PC-3 (cell line): ENCODE measurements at regions not wholly inside any gene's neighbourhood (a gene's known extent, or its start where the extent isn't known, plus 50 kb on each side); places are given as distances from the start of the nearest gene placed in this dataset.

Source experiments
- ATAC-seq: fragments of 200-7000 bp; cut with Tn5 transposase; 2 replicates; pipeline ENCODE4 v1.9.1; 2020; ENCODE audit warnings: mild to moderate bottlenecking, moderate library complexity
- BruUV-seq: library from RNA; stranded (reverse); fragments of 400-500 nt; replicated peaks from 2 replicates; lab custom pipeline; 2021; lab: Mats Ljungman, UMichigan
- CTCF ChIA-PET: fragments of 300-600 bp; sonication (Branson Sonifier 250); formaldehyde crosslinking; loops from one replicate; lab custom pipeline; 2022; ENCODE audit warnings: antibody characterized with exemption; lab: Charles Lee
- POLR2A ChIA-PET: fragments of 300-600 bp; sonication (Branson Sonifier 250); formaldehyde crosslinking; loops from one replicate; lab custom pipeline; 2022; ENCODE audit warnings: antibody characterized with exemption; ENCODE audit not compliant: unreplicated experiment; lab: Charles Lee
- DNase-seq: peaks from one replicate; pipeline ENCODE4 v3.0.0-alpha.2; 2015
- H2AFZ ChIP-seq: fragments of 300-600 bp; sonication (generic); 2 replicates; pipeline ENCODE4 v1.6.0; 2016; ENCODE audit warnings: antibody characterized with exemption, low read length
- H3F3A ChIP-seq: fragments of 300-600 bp; sonication (generic); one replicate; pipeline ENCODE4 v1.6.0; 2017; ENCODE audit warnings: antibody characterized with exemption, low read length, control low read depth, mild to moderate bottlenecking; ENCODE audit not compliant: unreplicated experiment
- H3K27ac ChIP-seq: fragments of 300-600 bp; sonication (generic); 2 replicates; pipeline ENCODE4 v1.5.1; 2016; ENCODE audit warnings: mild to moderate bottlenecking, low read length
- H3K27me3 ChIP-seq: fragments of 300-600 bp; sonication (generic); 2 replicates; pipeline ENCODE4 v1.6.1; 2016; ENCODE audit warnings: low read length, mixed read lengths
- H3K36me3 ChIP-seq: fragments of 300-600 bp; sonication (generic); 2 replicates; pipeline ENCODE4 v1.6.1; 2016; ENCODE audit warnings: low read depth, mixed run types, low read length, mixed read lengths
- H3K4me1 ChIP-seq: fragments of 300-600 bp; sonication (generic); 2 replicates; pipeline ENCODE4 v1.5.1; 2016; ENCODE audit warnings: low read length; ENCODE audit not compliant: insufficient read depth
- H3K4me2 ChIP-seq: fragments of 300-600 bp; sonication (generic); 2 replicates; pipeline ENCODE4 v1.6.0; 2016; ENCODE audit warnings: low read length
- H3K4me3 ChIP-seq: fragments of 300-600 bp; sonication (generic); 2 replicates; pipeline ENCODE4 v1.5.1; 2016; ENCODE audit warnings: mild to moderate bottlenecking, low read length, mixed read lengths
- H3K79me2 ChIP-seq: fragments of 300-600 bp; sonication (generic); 2 replicates; pipeline ENCODE4 v1.6.1; 2017; ENCODE audit warnings: low read length, mixed read lengths
- H3K9ac ChIP-seq: fragments of 300-600 bp; sonication (generic); 2 replicates; pipeline ENCODE4 v1.6.0; 2016; ENCODE audit warnings: mild to moderate bottlenecking, low read length
- H3K9me2 ChIP-seq: fragments of 300-600 bp; sonication (generic); replicated peaks from 2 replicates; pipeline ENCODE4 v1.6.1; 2016; ENCODE audit warnings: mixed run types, low read length, mixed read lengths
- H3K9me3 ChIP-seq: fragments of 300-600 bp; sonication (generic); 2 replicates; pipeline ENCODE4 v1.6.1; 2016; ENCODE audit warnings: low read length, mixed read lengths
- H4K20me1 ChIP-seq: fragments of 300-600 bp; sonication (generic); 2 replicates; pipeline ENCODE4 v1.6.1; 2016; ENCODE audit warnings: low read length, mixed read lengths
- CTCF ChIP-seq: fragments of 300-600 bp; sonication (generic); conservative IDR thresholded peaks from 2 replicates; pipeline ENCODE4 v1.5.1; 2017; ENCODE audit warnings: antibody characterized with exemption, low read depth, mild to moderate bottlenecking, low read length
- EZH2 ChIP-seq: fragments of 300-600 bp; sonication (generic); IDR thresholded peaks from one replicate; pipeline ENCODE4 v1.6.1; 2017; ENCODE audit warnings: antibody characterized with exemption, mild to moderate bottlenecking, low read length; ENCODE audit not compliant: unreplicated experiment
- EZH2phosphoT487 ChIP-seq: fragments of 300-600 bp; sonication (generic); IDR thresholded peaks from 2 replicates; pipeline ENCODE4 v1.6.1; 2018; ENCODE audit warnings: mild to moderate bottlenecking, antibody characterized with exemption, low read length, borderline replicate concordance
- intact Hi-C: fragments of 100-400 bp; cut with micrococcal nuclease; formaldehyde crosslinking; loops from 2 replicates; pipeline ENCODE4 v1.9.0; 2023

- Histone ChIP-seq H3K9ac (no peak overlapping the region), H3K4me1 (peaks cover 20% of the 10 kb centered on the region), H3K9me3 (no peaks in the 10 kb centered on the region), H3K27ac (peak overlapping the region; percentile 56), H4K20me1 (no peaks in the 10 kb centered on the region), H3K9me2 (no peaks in the 10 kb centered on the region), H3K4me2 (peak overlapping the region; percentile 54), H3K4me3 (peak overlapping the region; percentile 1; the same call in 1 of the 2 replicates), H3K36me3 (peaks cover 5% of the 10 kb centered on the region; the same call in 1 of the 2 replicates), H2AFZ (peak overlapping the region; percentile 4; the same call in 1 of the 2 replicates), H3K79me2 (peaks cover 42% of the 10 kb centered on the region), H3F3A (no peaks in the 10 kb centered on the region), H3K27me3 (no peaks in the 10 kb centered on the region)
- DNase-seq, result no peak
- TSS peak; percentile 12 for BruUV-seq
- ATAC-seq, result peak; percentile 16
- ChIA-PET CTCF (no interaction called here), POLR2A (interaction anchor here (0.5 to 0.6 kb wide), 2 partner anchors 55 to 75 kb away, joined by 3 to 4 read pairs; partner anchors contain the start of gene VGLL4)
- intact Hi-C loops, result no loop called here
- TF ChIP-seq EZH2phosphoT487 (no peak), CTCF (no peak), EZH2 (no peak)
Measured at GRCh38 chr3:11698326-11699082, 54.8 kb upstream of the VGLL4 start.

GRCh38 chr3:11697701-11698100 lies 54.0 kb upstream of the VGLL4 start:
- BruUV-seq, result no TSS peak
- Histone ChIP-seq H4K20me1 (no peaks in the 10 kb centered on the region), H3K9ac (no peak overlapping the region), H3K9me3 (no peaks in the 10 kb centered on the region), H2AFZ (no peak overlapping the region), H3K79me2 (peaks cover 34% of the 10 kb centered on the region), H3K4me2 (no peak overlapping the region), H3K4me3 (no peak overlapping the region), H3K9me2 (no peaks in the 10 kb centered on the region), H3K36me3 (peaks cover 5% of the 10 kb centered on the region; the same call in 1 of the 2 replicates), H3K4me1 (peaks cover 20% of the 10 kb centered on the region), H3K27ac (no peak overlapping the region), H3F3A (no peaks in the 10 kb centered on the region), H3K27me3 (no peaks in the 10 kb centered on the region)
- ATAC-seq, result no peak
- DNase-seq, result no peak
- CTCF ChIA-PET, result no interaction called here
- POLR2A ChIA-PET, result no interaction called here
- TF ChIP-seq EZH2phosphoT487, result no peak
- TF ChIP-seq CTCF, result no peak
- no peak for TF ChIP-seq EZH2
- intact Hi-C loops, result no loop called here

GRCh38 chr3:11696054-11696453 lies 52.3 kb upstream of the VGLL4 start:
- H3K9me3 ChIP-seq, result no peaks in the 10 kb centered on the region
- no peak overlapping the region for H3K27ac ChIP-seq
- H3K79me2 ChIP-seq, result peaks cover 32% of the 10 kb centered on the region
- H3K4me2 ChIP-seq, result no peak overlapping the region
- H3K27me3 ChIP-seq, result no peaks in the 10 kb centered on the region
- DNase-seq (no peak), ATAC-seq (no peak)
- TF ChIP-seq EZH2phosphoT487 (no peak), EZH2 (no peak), CTCF (no peak)
- no peak overlapping the region for H3K4me3 ChIP-seq
- intact Hi-C loops, result no loop called here
- H3K4me1 ChIP-seq, result peaks cover 28% of the 10 kb centered on the region
- peaks cover 4% of the 10 kb centered on the region; the same call in 1 of the 2 replicates for H3K36me3 ChIP-seq
- H3F3A ChIP-seq, result no peaks in the 10 kb centered on the region
- no peak overlapping the region for H3K9ac ChIP-seq
- ChIA-PET POLR2A (no interaction called here), CTCF (interaction anchor here (0.6 kb wide), 1 partner anchor 72 kb away, joined by 5 read pairs; no protein-coding TSS in a partner anchor)
- H2AFZ ChIP-seq, result no peak overlapping the region
- BruUV-seq, result no TSS peak
- H4K20me1 ChIP-seq, result no peaks in the 10 kb centered on the region
- H3K9me2 ChIP-seq, result no peaks in the 10 kb centered on the region
